ENCODE measurements at regions not wholly inside any gene's neighbourhood (a gene's known extent, or its start where the extent isn't known, plus 50 kb on each side); places are given as distances from the start of the nearest gene placed in this dataset.

DNA sequence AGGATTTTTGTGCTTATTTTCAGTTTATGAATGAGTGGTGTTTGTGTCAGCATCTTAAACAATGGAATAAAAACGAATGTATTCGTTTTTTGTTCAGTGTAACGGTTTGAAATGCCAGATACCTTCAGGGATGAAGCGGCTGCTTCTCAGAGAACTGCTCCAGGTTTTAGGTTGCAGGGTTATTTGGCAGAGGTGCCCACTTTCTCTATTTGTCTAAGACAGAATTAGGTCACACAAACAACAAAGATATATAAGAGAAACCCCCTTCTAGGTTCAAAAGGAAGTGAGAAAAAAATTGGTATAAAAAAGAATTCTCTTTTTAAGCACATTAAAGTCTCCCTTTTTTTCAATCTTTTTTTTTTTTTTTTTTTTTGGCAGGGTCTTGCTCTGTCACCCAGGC lies 98.9 kb downstream of the MFAP3L start:
- no peak overlapping the region for H3K4me3 ChIP-seq
- H3K9me2 ChIP-seq (replicated peaks; ENCODE audit: insufficient read depth), result no peaks in the 10 kb centered on the region
- 87% methylated on average over 4 of the region's 4 CpGs for WGBS (ENCODE audit: low lambda C conversion rate, missing lambda C conversion rate)
- H2AFZ ChIP-seq, result no peak overlapping the region
- DNase-seq (ENCODE audit: low spot score), result no peak
- no peak for TF ChIP-seq EZH2phosphoT487 (IDR thresholded peaks at IDR 0.05; ENCODE audit: low read depth, severe bottlenecking, unreplicated experiment)
- TF ChIP-seq, protein P1, sequence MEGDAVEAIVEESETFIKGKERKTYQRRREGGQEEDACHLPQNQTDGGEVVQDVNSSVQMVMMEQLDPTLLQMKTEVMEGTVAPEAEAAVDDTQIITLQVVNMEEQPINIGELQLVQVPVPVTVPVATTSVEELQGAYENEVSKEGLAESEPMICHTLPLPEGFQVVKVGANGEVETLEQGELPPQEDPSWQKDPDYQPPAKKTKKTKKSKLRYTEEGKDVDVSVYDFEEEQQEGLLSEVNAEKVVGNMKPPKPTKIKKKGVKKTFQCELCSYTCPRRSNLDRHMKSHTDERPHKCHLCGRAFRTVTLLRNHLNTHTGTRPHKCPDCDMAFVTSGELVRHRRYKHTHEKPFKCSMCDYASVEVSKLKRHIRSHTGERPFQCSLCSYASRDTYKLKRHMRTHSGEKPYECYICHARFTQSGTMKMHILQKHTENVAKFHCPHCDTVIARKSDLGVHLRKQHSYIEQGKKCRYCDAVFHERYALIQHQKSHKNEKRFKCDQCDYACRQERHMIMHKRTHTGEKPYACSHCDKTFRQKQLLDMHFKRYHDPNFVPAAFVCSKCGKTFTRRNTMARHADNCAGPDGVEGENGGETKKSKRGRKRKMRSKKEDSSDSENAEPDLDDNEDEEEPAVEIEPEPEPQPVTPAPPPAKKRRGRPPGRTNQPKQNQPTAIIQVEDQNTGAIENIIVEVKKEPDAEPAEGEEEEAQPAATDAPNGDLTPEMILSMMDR (IDR thresholded peaks at IDR 0.05; ENCODE audit: poor library complexity), result no peak
- no peak for TF ChIP-seq EZH2 (IDR thresholded peaks at IDR 0.05; ENCODE audit: borderline replicate concordance)
- H3K9me3 ChIP-seq (ENCODE audit: low read depth), result no peaks in the 10 kb centered on the region
- no peak overlapping the region for H3K4me2 ChIP-seq
- H3K27me3 ChIP-seq, result no peaks in the 10 kb centered on the region
- no peaks in the 10 kb centered on the region for H4K20me1 ChIP-seq (ENCODE audit: insufficient read depth, poor library complexity, severe bottlenecking)
- H3K27ac ChIP-seq, result no peak overlapping the region
- H3K4me1 ChIP-seq (ENCODE audit: insufficient read depth), result no peaks in the 10 kb centered on the region
- no peaks in the 10 kb centered on the region for H3K36me3 ChIP-seq (replicated peaks; ENCODE audit: insufficient read depth, low read depth)
- no peaks in the 10 kb centered on the region for H3K79me2 ChIP-seq

GRCh38 chr4:169925678-169926077 lies 100.5 kb downstream of the MFAP3L start:
- 82% methylated on average over 4 of the region's 4 CpGs for WGBS (ENCODE audit: low lambda C conversion rate, missing lambda C conversion rate)
- Histone ChIP-seq H3K4me3 (no peak overlapping the region), H4K20me1 (ENCODE audit: insufficient read depth, poor library complexity, severe bottlenecking) (no peaks in the 10 kb centered on the region), H3K36me3 (replicated peaks; ENCODE audit: insufficient read depth, low read depth) (no peaks in the 10 kb centered on the region), H3K27me3 (no peaks in the 10 kb centered on the region), H3K4me1 (ENCODE audit: insufficient read depth) (peaks cover 6% of the 10 kb centered on the region), H3K27ac (no peak overlapping the region), H3K9me2 (replicated peaks; ENCODE audit: insufficient read depth) (no peaks in the 10 kb centered on the region), H3K9me3 (ENCODE audit: low read depth) (no peaks in the 10 kb centered on the region), H3K79me2 (no peaks in the 10 kb centered on the region), H3K4me2 (no peak overlapping the region), H2AFZ (no peak overlapping the region)
- no peak for DNase-seq (ENCODE audit: low spot score)
- TF ChIP-seq, protein P1 (IDR thresholded peaks at IDR 0.05; ENCODE audit: poor library complexity), result no peak
- TF ChIP-seq EZH2 (IDR thresholded peaks at IDR 0.05; ENCODE audit: borderline replicate concordance), result no peak
- no peak for TF ChIP-seq EZH2phosphoT487 (IDR thresholded peaks at IDR 0.05; ENCODE audit: low read depth, severe bottlenecking, unreplicated experiment)

- Histone ChIP-seq H4K20me1 (ENCODE audit: insufficient read depth, poor library complexity, severe bottlenecking) (no peaks in the 10 kb centered on the region), H3K27me3 (no peaks in the 10 kb centered on the region), H3K4me1 (ENCODE audit: insufficient read depth) (peaks cover 7% of the 10 kb centered on the region), H3K4me3 (no peak overlapping the region), H3K4me2 (no peak overlapping the region), H3K79me2 (no peaks in the 10 kb centered on the region), H3K9me3 (ENCODE audit: low read depth) (no peaks in the 10 kb centered on the region), H3K9me2 (replicated peaks; ENCODE audit: insufficient read depth) (no peaks in the 10 kb centered on the region), H2AFZ (no peak overlapping the region), H3K27ac (no peak overlapping the region), H3K36me3 (replicated peaks; ENCODE audit: insufficient read depth, low read depth) (no peaks in the 10 kb centered on the region)
- no peak for DNase-seq (ENCODE audit: low spot score)
- 77% methylated on average over 3 of the region's 3 CpGs for WGBS (ENCODE audit: low lambda C conversion rate, missing lambda C conversion rate)
- TF ChIP-seq EZH2phosphoT487 (IDR thresholded peaks at IDR 0.05; ENCODE audit: low read depth, severe bottlenecking, unreplicated experiment) (no peak), EZH2 (IDR thresholded peaks at IDR 0.05; ENCODE audit: borderline replicate concordance) (no peak)
- TF ChIP-seq, protein P1 (IDR thresholded peaks at IDR 0.05; ENCODE audit: poor library complexity), result no peak
These were observed 103.4 kb downstream of the MFAP3L start for GRCh38 chr4:169922632-169923276.
